Limb (tissue), 2 donors: ENCODE measurements at regions not wholly inside any gene's neighbourhood (a gene's known extent, or its start where the extent isn't known, plus 50 kb on each side); places are given as distances from the start of the nearest gene placed in this dataset.
"Not testable (repeated sequence)": the region's sequence is repeated elsewhere in the genome, so short reads cannot be mapped to it uniquely, and the experiment has no call there.

Experiments used
- DNase-seq, 2 donors: peaks; one replicate each; pipeline ENCODE4 v3.0.0-alpha.2; 2016; ENCODE audit errors: extremely low spot score in 2 of 2

GRCh38 chr9:129458663-129459546 is 162.0 kb downstream of the C9orf50 start:
- DNase-seq, result peak in 1 of 2 donors; percentile 85

- DNase-seq, result no peak
Observed at GRCh38 chr9:129458155-129458661, 162.7 kb downstream of the C9orf50 start.

- no peak for DNase-seq
Observed at GRCh38 chr9:129457325-129457779, 163.5 kb downstream of the C9orf50 start.

GRCh38 chr9:129456549-129457324 is 164.2 kb downstream of the C9orf50 start:
- DNase-seq, result no peak

- peak in 1 of 2 donors; percentile 62 for DNase-seq
Observed at GRCh38 chr9:129455151-129455995, 165.5 kb downstream of the C9orf50 start.

- DNase-seq, result no peak
Observed at GRCh38 chr9:129454467-129455067, 166.3 kb downstream of the C9orf50 start.

- no peak for DNase-seq
Observed at GRCh38 chr9:129453734-129454133, 167.2 kb downstream of the C9orf50 start.

- peak in 1 of 2 donors; percentile 33 for DNase-seq
Observed at GRCh38 chr9:129451669-129452068, 169.2 kb downstream of the C9orf50 start.

- peak in 1 of 2 donors; percentile 48 for DNase-seq
Observed at GRCh38 chr9:129451089-129451656, 169.7 kb downstream of the C9orf50 start.

GRCh38 chr9:129449066-129449465 is 171.8 kb downstream of the C9orf50 start:
- DNase-seq, result no peak

GRCh38 chr9:129446828-129447550 is 173.9 kb downstream of the C9orf50 start:
- no peak for DNase-seq

- peak in 1 of 2 donors; percentile 20 for DNase-seq
Observed at GRCh38 chr9:129445794-129446306, 175.1 kb downstream of the C9orf50 start.

GRCh38 chr9:129443515-129444164 is 177.3 kb downstream of the C9orf50 start:
- not testable (repeated sequence) for DNase-seq

GRCh38 chr9:129442803-129443511 is 177.9 kb downstream of the C9orf50 start:
- peak in 1 of 2 donors; percentile 22 for DNase-seq

- peak in 1 of 2 donors; percentile 20 for DNase-seq
Observed at GRCh38 chr9:129441852-129442251, 179.0 kb downstream of the C9orf50 start.

- DNase-seq, result no peak
Observed at GRCh38 chr9:129440435-129441186, 180.3 kb downstream of the C9orf50 start.

GRCh38 chr9:129439242-129439641 is 181.7 kb downstream of the C9orf50 start:
- no peak for DNase-seq
